K562 (cell line): ENCODE measurements at regions not wholly inside any gene's neighbourhood (a gene's known extent, or its start where the extent isn't known, plus 50 kb on each side); places are given as distances from the start of the nearest gene placed in this dataset.

Experiments used
- ARID1B ChIP-seq: fragments of 450-650 bp; IDR thresholded peaks from 2 replicates; pipeline ENCODE4 v1.6.1; 2016; ENCODE audit warnings: antibody characterized with exemption, mild to moderate bottlenecking, inconsistent platforms
- CBX5 ChIP-seq: IDR thresholded peaks from 2 replicates; pipeline ENCODE4 v1.6.1; 2014; ENCODE audit warnings: low read depth, borderline replicate concordance
- ETV1 ChIP-seq: fragments of 450-650 bp; conservative IDR thresholded peaks from 2 replicates; pipeline ENCODE4 v1.6.1; 2016; ENCODE audit warnings: missing genetic modification characterization, control low read depth, low read depth, missing compliant biosample characterization
- POLR2AphosphoS5 ChIP-seq: IDR thresholded peaks from 2 replicates; pipeline ENCODE4 v1.6.1; 2011; ENCODE audit warnings: mild to moderate bottlenecking, low read depth, low read length, moderate library complexity; ENCODE audit not compliant: control insufficient read depth, insufficient read depth
- SMAD4 ChIP-seq: fragments of 250-450 bp; sonication (Bioruptor Pico); conservative IDR thresholded peaks from 2 replicates; pipeline ENCODE4 v1.8.0; 2021; ENCODE audit warnings: inconsistent platforms, mild to moderate bottlenecking, moderate library complexity
- SMARCB1 ChIP-seq: IDR thresholded peaks from 2 replicates; pipeline ENCODE4 v1.6.1; 2011; ENCODE audit warnings: improper control_type of control experiment, low read depth; ENCODE audit not compliant: insufficient read length
- SUPT5H ChIP-seq: fragments of 450-650 bp; IDR thresholded peaks from 2 replicates; pipeline ENCODE4 v1.6.1; 2016
- ZNF324 ChIP-seq: fragments of 250-450 bp; sonication (Bioruptor Pico); IDR thresholded peaks from 2 replicates; pipeline ENCODE4 v1.4.0; 2020; ENCODE audit warnings: mild to moderate bottlenecking
- TF ChIP-seq, protein P1 (sequence below), 2 experiments: IDR thresholded peaks; 2 replicates each; pipeline ENCODE4 v1.6.1; 2012; ENCODE audit warnings: improper control_type of control experiment in 2 of 2, low read depth in 2 of 2, low read length in 2 of 2, borderline replicate concordance in 1 of 2
- TF ChIP-seq, protein P2 (sequence below), 3 experiments: fragments of 200-800 bp in 1 of 3; fragments of 250-450 bp in 1 of 3; fragments of 450-650 bp in 1 of 3; sonication (Bioruptor Pico) in 1 of 3; sonication (Bioruptor generic) in 1 of 3; formaldehyde crosslinking in 1 of 3; IDR thresholded peaks; 2 replicates each; pipeline versions ENCODE4 v1.6.1 to v1.8.0; 2016 to 2022; ENCODE audit warnings: mild to moderate bottlenecking in 2 of 3, missing genetic modification characterization in 2 of 3, missing compliant biosample characterization in 1 of 3, moderate library complexity in 1 of 3
- TF ChIP-seq, protein P3 (sequence below), 2 experiments: fragments of 450-650 bp; formaldehyde crosslinking in 1 of 2; IDR thresholded peaks; 2 replicates each; pipeline versions ENCODE4 v1.4.0 to v1.6.1; 2014 to 2020; ENCODE audit warnings: mild to moderate bottlenecking in 2 of 2, borderline replicate concordance in 1 of 2, low read depth in 1 of 2

DNA sequence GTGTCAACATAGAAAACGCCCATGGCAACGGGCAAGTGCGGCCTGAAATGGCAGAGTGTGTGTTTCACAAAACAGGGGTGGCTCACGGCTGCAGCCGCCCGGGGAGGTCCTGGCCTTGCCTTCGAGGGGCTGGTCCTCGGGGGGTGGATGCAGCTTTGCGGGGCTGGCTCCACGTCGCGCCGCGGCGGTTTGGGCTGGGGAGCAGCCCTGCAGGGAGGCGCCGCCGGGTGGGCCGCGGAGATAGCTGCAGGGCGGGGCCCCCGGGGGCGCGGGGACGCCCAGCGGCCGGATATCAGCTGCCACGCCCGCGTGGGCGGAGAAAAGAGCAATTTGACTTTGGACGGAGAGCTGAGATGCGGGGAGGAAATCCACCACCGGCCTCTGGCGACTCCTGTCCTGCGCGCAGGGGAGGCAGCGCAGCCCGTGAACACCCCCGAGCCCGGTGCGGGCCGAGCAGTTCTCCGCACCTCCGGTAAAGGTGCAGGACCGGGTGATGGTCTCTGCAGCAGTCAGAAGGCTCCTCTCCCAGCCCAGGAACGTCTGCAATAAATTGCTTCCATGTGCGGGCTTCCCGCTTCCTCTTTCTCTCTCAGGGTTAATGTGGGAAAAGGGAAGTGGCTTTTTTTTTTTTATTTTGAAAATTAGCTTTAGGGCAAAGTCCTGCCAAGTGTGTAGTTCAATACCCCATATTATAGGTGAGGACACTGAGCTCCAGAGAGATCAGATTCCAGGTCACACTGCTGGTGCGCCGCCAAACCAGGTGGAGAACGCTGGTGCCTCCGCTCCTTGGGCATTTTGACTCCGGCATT is 110.5 kb downstream of the ARF6 start (continued):
- TF ChIP-seq ARID1B (peak; percentile 73), ETV1 (tag) (peak; percentile 40), SMAD4 (peak; percentile 91), CBX5 (0 out of 2 replicates have a peak, but pooled peaks have one; percentile 10), POLR2AphosphoS5 (peak; percentile 67; the same call in 1 of the 2 replicates), SUPT5H (peak; percentile 70), SMARCB1 (peak; percentile 37), ZNF324 (no peak)
- TF ChIP-seq, protein P1, sequence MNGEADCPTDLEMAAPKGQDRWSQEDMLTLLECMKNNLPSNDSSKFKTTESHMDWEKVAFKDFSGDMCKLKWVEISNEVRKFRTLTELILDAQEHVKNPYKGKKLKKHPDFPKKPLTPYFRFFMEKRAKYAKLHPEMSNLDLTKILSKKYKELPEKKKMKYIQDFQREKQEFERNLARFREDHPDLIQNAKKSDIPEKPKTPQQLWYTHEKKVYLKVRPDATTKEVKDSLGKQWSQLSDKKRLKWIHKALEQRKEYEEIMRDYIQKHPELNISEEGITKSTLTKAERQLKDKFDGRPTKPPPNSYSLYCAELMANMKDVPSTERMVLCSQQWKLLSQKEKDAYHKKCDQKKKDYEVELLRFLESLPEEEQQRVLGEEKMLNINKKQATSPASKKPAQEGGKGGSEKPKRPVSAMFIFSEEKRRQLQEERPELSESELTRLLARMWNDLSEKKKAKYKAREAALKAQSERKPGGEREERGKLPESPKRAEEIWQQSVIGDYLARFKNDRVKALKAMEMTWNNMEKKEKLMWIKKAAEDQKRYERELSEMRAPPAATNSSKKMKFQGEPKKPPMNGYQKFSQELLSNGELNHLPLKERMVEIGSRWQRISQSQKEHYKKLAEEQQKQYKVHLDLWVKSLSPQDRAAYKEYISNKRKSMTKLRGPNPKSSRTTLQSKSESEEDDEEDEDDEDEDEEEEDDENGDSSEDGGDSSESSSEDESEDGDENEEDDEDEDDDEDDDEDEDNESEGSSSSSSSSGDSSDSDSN (IDR thresholded peaks at IDR 0.05; ENCODE audit: borderline replicate concordance in 1 of 2, low read depth in 2 of 2, low read length in 2 of 2) = peak; percentile 10 to 55; a peak in 1 of 4 replicates
- TF ChIP-seq, protein P2, sequence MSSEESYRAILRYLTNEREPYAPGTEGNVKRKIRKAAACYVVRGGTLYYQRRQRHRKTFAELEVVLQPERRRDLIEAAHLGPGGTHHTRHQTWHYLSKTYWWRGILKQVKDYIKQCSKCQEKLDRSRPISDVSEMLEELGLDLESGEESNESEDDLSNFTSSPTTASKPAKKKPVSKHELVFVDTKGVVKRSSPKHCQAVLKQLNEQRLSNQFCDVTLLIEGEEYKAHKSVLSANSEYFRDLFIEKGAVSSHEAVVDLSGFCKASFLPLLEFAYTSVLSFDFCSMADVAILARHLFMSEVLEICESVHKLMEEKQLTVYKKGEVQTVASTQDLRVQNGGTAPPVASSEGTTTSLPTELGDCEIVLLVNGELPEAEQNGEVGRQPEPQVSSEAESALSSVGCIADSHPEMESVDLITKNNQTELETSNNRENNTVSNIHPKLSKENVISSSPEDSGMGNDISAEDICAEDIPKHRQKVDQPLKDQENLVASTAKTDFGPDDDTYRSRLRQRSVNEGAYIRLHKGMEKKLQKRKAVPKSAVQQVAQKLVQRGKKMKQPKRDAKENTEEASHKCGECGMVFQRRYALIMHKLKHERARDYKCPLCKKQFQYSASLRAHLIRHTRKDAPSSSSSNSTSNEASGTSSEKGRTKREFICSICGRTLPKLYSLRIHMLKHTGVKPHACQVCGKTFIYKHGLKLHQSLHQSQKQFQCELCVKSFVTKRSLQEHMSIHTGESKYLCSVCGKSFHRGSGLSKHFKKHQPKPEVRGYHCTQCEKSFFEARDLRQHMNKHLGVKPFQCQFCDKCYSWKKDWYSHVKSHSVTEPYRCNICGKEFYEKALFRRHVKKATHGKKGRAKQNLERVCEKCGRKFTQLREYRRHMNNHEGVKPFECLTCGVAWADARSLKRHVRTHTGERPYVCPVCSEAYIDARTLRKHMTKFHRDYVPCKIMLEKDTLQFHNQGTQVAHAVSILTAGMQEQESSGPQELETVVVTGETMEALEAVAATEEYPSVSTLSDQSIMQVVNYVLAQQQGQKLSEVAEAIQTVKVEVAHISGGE (CRISPR knock-in tag; IDR thresholded peaks at IDR 0.05) = peak in 1 of 3 experiments; percentile 34; a peak in 1 of 6 replicates
- TF ChIP-seq, protein P3, sequence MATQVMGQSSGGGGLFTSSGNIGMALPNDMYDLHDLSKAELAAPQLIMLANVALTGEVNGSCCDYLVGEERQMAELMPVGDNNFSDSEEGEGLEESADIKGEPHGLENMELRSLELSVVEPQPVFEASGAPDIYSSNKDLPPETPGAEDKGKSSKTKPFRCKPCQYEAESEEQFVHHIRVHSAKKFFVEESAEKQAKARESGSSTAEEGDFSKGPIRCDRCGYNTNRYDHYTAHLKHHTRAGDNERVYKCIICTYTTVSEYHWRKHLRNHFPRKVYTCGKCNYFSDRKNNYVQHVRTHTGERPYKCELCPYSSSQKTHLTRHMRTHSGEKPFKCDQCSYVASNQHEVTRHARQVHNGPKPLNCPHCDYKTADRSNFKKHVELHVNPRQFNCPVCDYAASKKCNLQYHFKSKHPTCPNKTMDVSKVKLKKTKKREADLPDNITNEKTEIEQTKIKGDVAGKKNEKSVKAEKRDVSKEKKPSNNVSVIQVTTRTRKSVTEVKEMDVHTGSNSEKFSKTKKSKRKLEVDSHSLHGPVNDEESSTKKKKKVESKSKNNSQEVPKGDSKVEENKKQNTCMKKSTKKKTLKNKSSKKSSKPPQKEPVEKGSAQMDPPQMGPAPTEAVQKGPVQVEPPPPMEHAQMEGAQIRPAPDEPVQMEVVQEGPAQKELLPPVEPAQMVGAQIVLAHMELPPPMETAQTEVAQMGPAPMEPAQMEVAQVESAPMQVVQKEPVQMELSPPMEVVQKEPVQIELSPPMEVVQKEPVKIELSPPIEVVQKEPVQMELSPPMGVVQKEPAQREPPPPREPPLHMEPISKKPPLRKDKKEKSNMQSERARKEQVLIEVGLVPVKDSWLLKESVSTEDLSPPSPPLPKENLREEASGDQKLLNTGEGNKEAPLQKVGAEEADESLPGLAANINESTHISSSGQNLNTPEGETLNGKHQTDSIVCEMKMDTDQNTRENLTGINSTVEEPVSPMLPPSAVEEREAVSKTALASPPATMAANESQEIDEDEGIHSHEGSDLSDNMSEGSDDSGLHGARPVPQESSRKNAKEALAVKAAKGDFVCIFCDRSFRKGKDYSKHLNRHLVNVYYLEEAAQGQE (IDR thresholded peaks at IDR 0.05; ENCODE audit: borderline replicate concordance) = peak; percentile 60
- TF ChIP-seq, protein P3 (CRISPR knock-in tag; IDR thresholded peaks at IDR 0.05; ENCODE audit: low read depth) = no peak
